ENCODE measurements at regions not wholly inside any gene's neighbourhood (a gene's known extent, or its start where the extent isn't known, plus 50 kb on each side); places are given as distances from the start of the nearest gene placed in this dataset.

DNA sequence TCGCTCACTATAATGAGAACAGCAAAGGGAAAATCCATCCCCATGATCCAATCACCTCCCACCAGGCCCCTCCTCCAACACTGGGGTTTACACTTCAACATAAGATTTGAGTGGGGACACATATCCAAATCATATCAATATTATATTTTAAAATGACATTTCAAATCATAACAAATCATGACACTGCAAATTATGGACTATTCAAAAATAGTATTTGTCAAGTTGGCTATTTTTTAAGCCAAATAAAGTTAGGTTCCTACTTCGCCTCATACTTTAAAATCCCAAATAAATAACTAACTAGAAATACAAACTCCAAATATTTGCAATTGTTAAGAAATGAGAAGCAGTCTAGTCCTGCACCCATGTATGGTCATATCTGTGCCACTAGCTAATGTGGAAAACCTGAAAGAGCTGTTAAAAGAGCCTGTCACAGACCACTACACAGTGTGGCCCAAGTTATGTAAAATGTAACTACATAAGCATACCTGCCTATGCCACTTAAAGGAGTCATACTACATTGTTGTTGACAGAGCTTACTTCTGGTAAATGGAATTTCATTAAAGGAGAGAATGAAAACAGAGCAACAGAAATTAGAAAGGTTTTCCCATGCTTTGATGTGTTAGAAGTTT lies 334.7 kb upstream of the GULP1 start:
- H3K27me3 ChIP-seq (ENCODE audit: control insufficient read depth, insufficient read depth, low read length) = no peaks in the 10 kb centered on the region
- H3K4me3 ChIP-seq (ENCODE audit: low read depth, low read length) = no peak overlapping the region
- no peak for DNase-seq (ENCODE audit: low read depth in 4 of 6, low spot score in 6 of 6)
- no peaks in the 10 kb centered on the region for H3K9me3 ChIP-seq (ENCODE audit: control insufficient read depth, insufficient read depth, low read length)
- H3K36me3 ChIP-seq (ENCODE audit: control insufficient read depth, insufficient read depth, low read length) = no peaks in the 10 kb centered on the region
- no peak overlapping the region for H3K27ac ChIP-seq (ENCODE audit: low read depth, low read length)
- WGBS (ENCODE audit: insufficient coverage) = no CpG with 5 or more reads among the region's 2 CpGs
- no peaks in the 10 kb centered on the region for H3K4me1 ChIP-seq (ENCODE audit: control insufficient read depth, insufficient read depth, low read length)

- DNase-seq (ENCODE audit: low read depth in 4 of 6, low spot score in 6 of 6) = no peak
Observed at GRCh38 chr2:187959821-187960220, 331.9 kb upstream of the GULP1 start.

DNA sequence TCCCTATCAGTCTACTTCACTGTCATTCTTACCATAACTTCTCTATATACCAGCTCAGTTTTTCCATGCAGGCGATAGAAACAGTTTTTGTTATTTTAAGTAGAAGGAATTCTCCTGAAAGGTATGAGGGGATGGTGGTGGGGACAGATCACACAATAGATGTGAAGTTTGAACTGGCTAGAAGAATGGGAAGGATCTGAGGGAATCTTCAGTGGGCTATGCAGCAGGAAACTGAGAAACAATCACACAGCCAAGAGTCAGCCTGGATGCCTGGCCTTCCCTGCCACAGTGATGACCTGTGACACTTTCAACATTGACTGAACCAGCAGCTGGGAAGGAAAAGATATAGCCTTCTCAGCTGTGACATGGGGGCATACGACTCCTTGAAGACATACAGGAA lies 329.1 kb upstream of the GULP1 start:
- DNase-seq (ENCODE audit: low read depth in 4 of 6, low spot score in 6 of 6) = no peak
- Histone ChIP-seq H3K4me1 (ENCODE audit: control insufficient read depth, insufficient read depth, low read length) (no peaks in the 10 kb centered on the region), H3K27ac (ENCODE audit: low read depth, low read length) (no peak overlapping the region), H3K36me3 (ENCODE audit: control insufficient read depth, insufficient read depth, low read length) (no peaks in the 10 kb centered on the region), H3K27me3 (ENCODE audit: control insufficient read depth, insufficient read depth, low read length) (no peaks in the 10 kb centered on the region), H3K9me3 (ENCODE audit: control insufficient read depth, insufficient read depth, low read length) (no peaks in the 10 kb centered on the region), H3K4me3 (ENCODE audit: low read depth, low read length) (no peak overlapping the region)
- WGBS (ENCODE audit: insufficient coverage) = no CpG with 5 or more reads among the region's 2 CpGs

More at GRCh38 chr2:187959821-187960220, 331.9 kb upstream of the GULP1 start:
- Histone ChIP-seq H3K27me3 (ENCODE audit: control insufficient read depth, insufficient read depth, low read length) (no peaks in the 10 kb centered on the region), H3K9me3 (ENCODE audit: control insufficient read depth, insufficient read depth, low read length) (no peaks in the 10 kb centered on the region), H3K4me3 (ENCODE audit: low read depth, low read length) (no peak overlapping the region), H3K4me1 (ENCODE audit: control insufficient read depth, insufficient read depth, low read length) (no peaks in the 10 kb centered on the region), H3K27ac (ENCODE audit: low read depth, low read length) (no peak overlapping the region), H3K36me3 (ENCODE audit: control insufficient read depth, insufficient read depth, low read length) (no peaks in the 10 kb centered on the region)

DNA sequence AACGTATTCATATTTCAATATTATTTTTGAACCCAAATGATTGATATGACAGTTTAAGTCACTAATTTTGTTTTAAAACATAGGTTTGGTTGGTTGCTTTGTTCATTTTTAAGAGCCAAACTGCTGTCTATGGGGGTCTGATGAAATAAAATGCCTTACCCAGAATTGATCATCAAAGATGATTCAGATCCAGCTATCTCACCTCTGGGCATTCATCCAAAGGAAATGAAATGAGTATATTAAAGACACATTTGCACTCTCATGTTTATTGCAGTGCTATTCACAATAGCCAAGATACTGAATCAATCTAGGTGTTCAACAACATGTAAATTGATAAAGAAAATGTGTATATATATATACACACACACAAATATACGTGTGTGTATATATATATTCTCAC lies 326.9 kb upstream of the GULP1 start:
- Histone ChIP-seq H3K36me3 (ENCODE audit: control insufficient read depth, insufficient read depth, low read length) (no peaks in the 10 kb centered on the region), H3K27ac (ENCODE audit: low read depth, low read length) (no peak overlapping the region), H3K27me3 (ENCODE audit: control insufficient read depth, insufficient read depth, low read length) (no peaks in the 10 kb centered on the region), H3K4me1 (ENCODE audit: control insufficient read depth, insufficient read depth, low read length) (no peaks in the 10 kb centered on the region), H3K4me3 (ENCODE audit: low read depth, low read length) (no peak overlapping the region), H3K9me3 (ENCODE audit: control insufficient read depth, insufficient read depth, low read length) (no peaks in the 10 kb centered on the region)
- WGBS (ENCODE audit: insufficient coverage) = no CpG with 5 or more reads among the region's 2 CpGs
- DNase-seq (ENCODE audit: low read depth in 4 of 6, low spot score in 6 of 6) = no peak

GRCh38 chr2:187966924-187967323 lies 324.8 kb upstream of the GULP1 start:
- H3K27ac ChIP-seq (ENCODE audit: low read depth, low read length) = no peak overlapping the region
- H3K4me1 ChIP-seq (ENCODE audit: control insufficient read depth, insufficient read depth, low read length) = no peaks in the 10 kb centered on the region
- H3K4me3 ChIP-seq (ENCODE audit: low read depth, low read length) = no peak overlapping the region
- no peaks in the 10 kb centered on the region for H3K27me3 ChIP-seq (ENCODE audit: control insufficient read depth, insufficient read depth, low read length)
- H3K36me3 ChIP-seq (ENCODE audit: control insufficient read depth, insufficient read depth, low read length) = no peaks in the 10 kb centered on the region
- no CpG with 5 or more reads among the region's 1 CpG for WGBS (ENCODE audit: insufficient coverage)
- DNase-seq (ENCODE audit: low read depth in 4 of 6, low spot score in 6 of 6) = no peak
- no peaks in the 10 kb centered on the region for H3K9me3 ChIP-seq (ENCODE audit: control insufficient read depth, insufficient read depth, low read length)

- Histone ChIP-seq H3K36me3 (ENCODE audit: control insufficient read depth, insufficient read depth, low read length) (no peaks in the 10 kb centered on the region), H3K27me3 (ENCODE audit: control insufficient read depth, insufficient read depth, low read length) (no peaks in the 10 kb centered on the region), H3K27ac (ENCODE audit: low read depth, low read length) (no peak overlapping the region), H3K9me3 (ENCODE audit: control insufficient read depth, insufficient read depth, low read length) (no peaks in the 10 kb centered on the region), H3K4me3 (ENCODE audit: low read depth, low read length) (no peak overlapping the region), H3K4me1 (ENCODE audit: control insufficient read depth, insufficient read depth, low read length) (no peaks in the 10 kb centered on the region)
- no peak for DNase-seq (ENCODE audit: low read depth in 4 of 6, low spot score in 6 of 6)
- WGBS (ENCODE audit: insufficient coverage) = no CpG with 5 or more reads among the region's 1 CpG
Observed at GRCh38 chr2:187971893-187972292, 319.8 kb upstream of the GULP1 start.

- Histone ChIP-seq H3K36me3 (ENCODE audit: control insufficient read depth, insufficient read depth, low read length) (no peaks in the 10 kb centered on the region), H3K4me3 (ENCODE audit: low read depth, low read length) (no peak overlapping the region), H3K27ac (ENCODE audit: low read depth, low read length) (no peak overlapping the region), H3K9me3 (ENCODE audit: control insufficient read depth, insufficient read depth, low read length) (no peaks in the 10 kb centered on the region), H3K4me1 (ENCODE audit: control insufficient read depth, insufficient read depth, low read length) (no peaks in the 10 kb centered on the region), H3K27me3 (ENCODE audit: control insufficient read depth, insufficient read depth, low read length) (no peaks in the 10 kb centered on the region)
- DNase-seq (ENCODE audit: low read depth in 4 of 6, low spot score in 6 of 6) = no peak
- WGBS (ENCODE audit: insufficient coverage) = no CpG with 5 or more reads among the region's 2 CpGs
Observed at GRCh38 chr2:187976259-187976985, 315.3 kb upstream of the GULP1 start.

- no peaks in the 10 kb centered on the region for H3K4me1 ChIP-seq (ENCODE audit: control insufficient read depth, insufficient read depth, low read length)
- H3K27me3 ChIP-seq (ENCODE audit: control insufficient read depth, insufficient read depth, low read length) = no peaks in the 10 kb centered on the region
- H3K4me3 ChIP-seq (ENCODE audit: low read depth, low read length) = no peak overlapping the region
- 60% methylated on average over 1 of the region's 3 CpGs for WGBS (ENCODE audit: insufficient coverage)
- no peak overlapping the region for H3K27ac ChIP-seq (ENCODE audit: low read depth, low read length)
- H3K36me3 ChIP-seq (ENCODE audit: control insufficient read depth, insufficient read depth, low read length) = no peaks in the 10 kb centered on the region
- DNase-seq (ENCODE audit: low read depth in 4 of 6, low spot score in 6 of 6) = no peak
- H3K9me3 ChIP-seq (ENCODE audit: control insufficient read depth, insufficient read depth, low read length) = no peaks in the 10 kb centered on the region
Observed at GRCh38 chr2:187976986-187977333, 314.7 kb upstream of the GULP1 start.

- H3K4me3 ChIP-seq (ENCODE audit: low read depth, low read length) = no peak overlapping the region
- no CpG with 5 or more reads among the region's 3 CpGs for WGBS (ENCODE audit: insufficient coverage)
- no peaks in the 10 kb centered on the region for H3K27me3 ChIP-seq (ENCODE audit: control insufficient read depth, insufficient read depth, low read length)
- DNase-seq (ENCODE audit: low read depth in 4 of 6, low spot score in 6 of 6) = no peak
- no peaks in the 10 kb centered on the region for H3K4me1 ChIP-seq (ENCODE audit: control insufficient read depth, insufficient read depth, low read length)
- H3K9me3 ChIP-seq (ENCODE audit: control insufficient read depth, insufficient read depth, low read length) = no peaks in the 10 kb centered on the region
- H3K36me3 ChIP-seq (ENCODE audit: control insufficient read depth, insufficient read depth, low read length) = no peaks in the 10 kb centered on the region
- H3K27ac ChIP-seq (ENCODE audit: low read depth, low read length) = no peak overlapping the region
Observed at GRCh38 chr2:187978356-187978755, 313.3 kb upstream of the GULP1 start.

GRCh38 chr2:187982668-187983067 lies 309.0 kb upstream of the GULP1 start:
- Histone ChIP-seq H3K4me3 (ENCODE audit: low read depth, low read length) (no peak overlapping the region), H3K9me3 (ENCODE audit: control insufficient read depth, insufficient read depth, low read length) (no peaks in the 10 kb centered on the region), H3K36me3 (ENCODE audit: control insufficient read depth, insufficient read depth, low read length) (no peaks in the 10 kb centered on the region), H3K4me1 (ENCODE audit: control insufficient read depth, insufficient read depth, low read length) (no peaks in the 10 kb centered on the region), H3K27ac (ENCODE audit: low read depth, low read length) (no peak overlapping the region), H3K27me3 (ENCODE audit: control insufficient read depth, insufficient read depth, low read length) (no peaks in the 10 kb centered on the region)
- WGBS (ENCODE audit: insufficient coverage) = no CpG with 5 or more reads among the region's 1 CpG
- no peak for DNase-seq (ENCODE audit: low read depth in 4 of 6, low spot score in 6 of 6)

Measured in spinal cord (tissue), 9 donors.